GM12878 (cell line): ENCODE measurements at regions not wholly inside any gene's neighbourhood (a gene's known extent, or its start where the extent isn't known, plus 50 kb on each side); places are given as distances from the start of the nearest gene placed in this dataset.

Experiments
- ATAC-seq: fragments of 200-7000 bp; cut with Tn5 transposase; 3 replicates; pipeline ENCODE4 v1.9.1; 2020; ENCODE audit warnings: mild to moderate bottlenecking, moderate library complexity
- BruUV-seq: library from RNA; stranded (reverse); fragments of 400-500 nt; replicated peaks from 2 replicates; lab custom pipeline; 2021; lab: Mats Ljungman, UMichigan
- CTCF ChIA-PET: fragments of 300-600 bp; sonication (Branson Sonifier 250); formaldehyde crosslinking; extraction: SDS; loops from one replicate; lab custom pipeline; 2021; ENCODE audit warnings: inconsistent platforms; lab: Yijun Ruan, JAX
- POLR2A ChIA-PET: fragments of 350-600 bp; formaldehyde crosslinking; extraction: SDS; loops from one replicate; lab custom pipeline; 2021; ENCODE audit warnings: inconsistent platforms; lab: Charles Lee
- RAD21 ChIA-PET: fragments of 300-600 bp; sonication (Branson Sonifier 250); formaldehyde crosslinking; loops from one replicate; lab custom pipeline; 2023; ENCODE audit warnings: antibody characterized with exemption; ENCODE audit not compliant: unreplicated experiment; lab: Charles Lee
- SMC1A ChIA-PET: fragments of 300-600 bp; sonication (Branson Sonifier 250); formaldehyde crosslinking; loops from one replicate; lab custom pipeline; 2023; ENCODE audit not compliant: unreplicated experiment, uncharacterized antibody; lab: Charles Lee
- DNase-seq: peaks from one replicate; pipeline ENCODE4 v3.0.0-alpha.2; 2011; ENCODE audit warnings: low read depth, low spot score
- FAIRE-seq: peaks from 3 replicates; lab custom pipeline; 2011; peaks lifted over from hg19 to GRCh38; lab: Jason Lieb, UNC
- H2AFZ ChIP-seq: 2 replicates; pipeline ENCODE4 v1.6.0; 2011; ENCODE audit warnings: low read depth, low read length, control low read depth; ENCODE audit not compliant: control insufficient read depth
- H3K27ac ChIP-seq: 2 replicates; pipeline ENCODE4 v1.5.1; 2011; ENCODE audit warnings: control low read depth; ENCODE audit not compliant: control insufficient read depth, insufficient read depth
- H3K27me3 ChIP-seq, 2 experiments: replicated peaks in 1 of 2; 2 replicates each; pipeline versions ENCODE4 v1.6.0 to v1.6.1; 2011; ENCODE audit warnings: low read length in 1 of 2; ENCODE audit not compliant: control insufficient read depth in 2 of 2, insufficient read depth in 2 of 2
- H3K36me3 ChIP-seq, 2 experiments: 2 replicates each; pipeline ENCODE4 v1.5.1; 2011; ENCODE audit warnings: low read length in 1 of 2; ENCODE audit not compliant: control insufficient read depth in 2 of 2, insufficient read depth in 2 of 2
- H3K4me1 ChIP-seq: 2 replicates; pipeline ENCODE4 v1.6.1; 2011; ENCODE audit warnings: mild to moderate bottlenecking, low read length, moderate library complexity, mixed read lengths; ENCODE audit not compliant: control insufficient read depth, insufficient read depth
- H3K4me2 ChIP-seq: 2 replicates; pipeline ENCODE4 v1.6.0; 2011; ENCODE audit warnings: control low read depth; ENCODE audit not compliant: control insufficient read depth, insufficient read depth
- H3K4me3 ChIP-seq: fragments of 200-600 bp; sonication (generic); 2 replicates; pipeline ENCODE4 v1.5.1; 2016
- H3K79me2 ChIP-seq: 2 replicates; pipeline ENCODE4 v1.6.0; 2011; ENCODE audit warnings: low read length; ENCODE audit not compliant: control insufficient read depth, insufficient read depth
- H3K9ac ChIP-seq: 2 replicates; pipeline ENCODE4 v1.8.0; 2011; ENCODE audit warnings: low read length, control low read depth, mixed read lengths; ENCODE audit not compliant: control insufficient read depth, insufficient read depth
- H3K9me3 ChIP-seq: replicated peaks from 3 replicates; pipeline ENCODE4 v1.5.1; 2011; ENCODE audit warnings: mild to moderate bottlenecking, low read length; ENCODE audit not compliant: control insufficient read depth, insufficient read depth
- H4K20me1 ChIP-seq: 2 replicates; pipeline ENCODE4 v1.6.0; 2011; ENCODE audit not compliant: control insufficient read depth, insufficient read depth
- CUX1 ChIP-seq: IDR thresholded peaks from 2 replicates; pipeline ENCODE4 v1.6.1; 2012; ENCODE audit warnings: improper control_type of control experiment, low read depth, low read length; ENCODE audit not compliant: insufficient replicate concordance
- HDAC2 ChIP-seq: fragments of 200-600 bp; sonication (generic); IDR thresholded peaks from 2 replicates; pipeline ENCODE4 v1.6.1; 2017
- MEF2A ChIP-seq: IDR thresholded peaks from 2 replicates; pipeline ENCODE4 v1.6.1; 2011; ENCODE audit warnings: low read depth, mild to moderate bottlenecking, low read length, moderate library complexity; ENCODE audit not compliant: insufficient read depth
- MTA3 ChIP-seq: IDR thresholded peaks from 2 replicates; pipeline ENCODE4 v1.6.1; 2012; ENCODE audit warnings: low read length, inconsistent platforms, borderline replicate concordance
- NFXL1 ChIP-seq: fragments of 450-650 bp; IDR thresholded peaks from 2 replicates; pipeline ENCODE4 v1.6.1; 2017; ENCODE audit warnings: antibody characterized with exemption, mild to moderate bottlenecking, borderline replicate concordance
- SIN3A ChIP-seq: IDR thresholded peaks from 2 replicates; pipeline ENCODE4 v1.6.1; 2012; ENCODE audit warnings: low read depth, low read length, improper control_type of control experiment
- ZBED1 ChIP-seq: IDR thresholded peaks from 2 replicates; pipeline ENCODE4 v1.6.1; 2016; ENCODE audit warnings: borderline replicate concordance
- ZNF384 ChIP-seq: IDR thresholded peaks from 2 replicates; pipeline ENCODE4 v1.6.1; 2012; ENCODE audit warnings: low read depth, mild to moderate bottlenecking, low read length, improper control_type of control experiment, borderline replicate concordance
- WGBS: methylation state at CpG from one replicate; pipeline ENCODE4 v1.1.6; 2016; ENCODE audit warnings: low lambda C conversion rate; ENCODE audit not compliant: insufficient replicate concordance, insufficient coverage; ENCODE audit errors: missing lambda C conversion rate; 5-methylcytosine and 5-hydroxymethylcytosine counted together
- in situ Hi-C: fragments of 300-500 bp; cut with MboI; formaldehyde crosslinking; loops from 9 replicates; pipeline ENCODE4 v1.14.3; 2018; ENCODE audit warnings: mixed read lengths
- intact Hi-C: fragments of 100-400 bp; cut with micrococcal nuclease; formaldehyde crosslinking; loops from one replicate; pipeline ENCODE4 v1.14.2; 2022; ENCODE audit not compliant: unreplicated experiment
- TF ChIP-seq, protein P1 (sequence below): fragments of 450-650 bp; IDR thresholded peaks from 2 replicates; pipeline ENCODE4 v1.6.1; 2016; ENCODE audit warnings: mild to moderate bottlenecking, moderate library complexity, borderline replicate concordance

GRCh38 chr5:57032151-57032551 is 80.2 kb upstream of the MIER3 start:
- intact Hi-C loops (no loop called here), in situ Hi-C loops (no loop called here)
- Histone ChIP-seq H4K20me1 (no peaks in the 10 kb centered on the region), H3K4me3 (no peak overlapping the region), H3K36me3 (no peaks in the 10 kb centered on the region), H3K9ac (no peak overlapping the region), H3K79me2 (no peaks in the 10 kb centered on the region), H3K4me2 (no peak overlapping the region), H2AFZ (no peak overlapping the region), H3K27ac (no peak overlapping the region), H3K4me1 (peaks cover 5% of the 10 kb centered on the region), H3K27me3 (no peaks in the 10 kb centered on the region), H3K9me3 (no peaks in the 10 kb centered on the region)
- POLR2A ChIA-PET = no interaction called here
- RAD21 ChIA-PET = no interaction called here
- no peak for TF ChIP-seq SIN3A
- TF ChIP-seq NFXL1 = no peak
- TF ChIP-seq ZNF384 = no peak
- ATAC-seq (no peak), FAIRE-seq (no peak), DNase-seq (no peak)
- SMC1A ChIA-PET = interaction anchor here (1.5 kb wide), 1 partner anchor 9 kb away, joined by 3 read pairs; no protein-coding TSS in a partner anchor
- CTCF ChIA-PET = no interaction called here
- no TSS peak for BruUV-seq
- 7% methylated on average over 1 of the region's 1 CpG for WGBS

GRCh38 chr5:57033103-57033502 is 81.2 kb upstream of the MIER3 start:
- ATAC-seq = no peak
- ChIA-PET POLR2A (no interaction called here), CTCF (no interaction called here), SMC1A (no interaction called here), RAD21 (no interaction called here)
- no peak for FAIRE-seq
- H3K4me1 ChIP-seq = peaks cover 5% of the 10 kb centered on the region
- H3K27me3 ChIP-seq = no peaks in the 10 kb centered on the region
- DNase-seq = no peak
- no peaks in the 10 kb centered on the region for H3K9me3 ChIP-seq
- H3K36me3 ChIP-seq = no peaks in the 10 kb centered on the region
- no peaks in the 10 kb centered on the region for H4K20me1 ChIP-seq
- in situ Hi-C loops (no loop called here), intact Hi-C loops (no loop called here)
- no peaks in the 10 kb centered on the region for H3K79me2 ChIP-seq
- no peak overlapping the region for H3K9ac ChIP-seq
- H3K4me3 ChIP-seq = no peak overlapping the region
- TF ChIP-seq ZBED1 (no peak), MTA3 (no peak), MEF2A (no peak), HDAC2 (no peak), CUX1 (no peak)
- TF ChIP-seq, protein P1, sequence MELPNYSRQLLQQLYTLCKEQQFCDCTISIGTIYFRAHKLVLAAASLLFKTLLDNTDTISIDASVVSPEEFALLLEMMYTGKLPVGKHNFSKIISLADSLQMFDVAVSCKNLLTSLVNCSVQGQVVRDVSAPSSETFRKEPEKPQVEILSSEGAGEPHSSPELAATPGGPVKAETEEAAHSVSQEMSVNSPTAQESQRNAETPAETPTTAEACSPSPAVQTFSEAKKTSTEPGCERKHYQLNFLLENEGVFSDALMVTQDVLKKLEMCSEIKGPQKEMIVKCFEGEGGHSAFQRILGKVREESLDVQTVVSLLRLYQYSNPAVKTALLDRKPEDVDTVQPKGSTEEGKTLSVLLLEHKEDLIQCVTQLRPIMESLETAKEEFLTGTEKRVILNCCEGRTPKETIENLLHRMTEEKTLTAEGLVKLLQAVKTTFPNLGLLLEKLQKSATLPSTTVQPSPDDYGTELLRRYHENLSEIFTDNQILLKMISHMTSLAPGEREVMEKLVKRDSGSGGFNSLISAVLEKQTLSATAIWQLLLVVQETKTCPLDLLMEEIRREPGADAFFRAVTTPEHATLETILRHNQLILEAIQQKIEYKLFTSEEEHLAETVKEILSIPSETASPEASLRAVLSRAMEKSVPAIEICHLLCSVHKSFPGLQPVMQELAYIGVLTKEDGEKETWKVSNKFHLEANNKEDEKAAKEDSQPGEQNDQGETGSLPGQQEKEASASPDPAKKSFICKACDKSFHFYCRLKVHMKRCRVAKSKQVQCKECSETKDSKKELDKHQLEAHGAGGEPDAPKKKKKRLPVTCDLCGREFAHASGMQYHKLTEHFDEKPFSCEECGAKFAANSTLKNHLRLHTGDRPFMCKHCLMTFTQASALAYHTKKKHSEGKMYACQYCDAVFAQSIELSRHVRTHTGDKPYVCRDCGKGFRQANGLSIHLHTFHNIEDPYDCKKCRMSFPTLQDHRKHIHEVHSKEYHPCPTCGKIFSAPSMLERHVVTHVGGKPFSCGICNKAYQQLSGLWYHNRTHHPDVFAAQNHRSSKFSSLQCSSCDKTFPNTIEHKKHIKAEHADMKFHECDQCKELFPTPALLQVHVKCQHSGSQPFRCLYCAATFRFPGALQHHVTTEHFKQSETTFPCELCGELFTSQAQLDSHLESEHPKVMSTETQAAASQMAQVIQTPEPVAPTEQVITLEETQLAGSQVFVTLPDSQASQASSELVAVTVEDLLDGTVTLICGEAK = no peak
- TF ChIP-seq, all 136 proteins: peak for 0
- Histone ChIP-seq H3K27ac (no peak overlapping the region), H3K4me2 (no peak overlapping the region), H2AFZ (no peak overlapping the region)
- BruUV-seq = no TSS peak
